H4 (cell line): ENCODE measurements at regions not wholly inside any gene's neighbourhood (a gene's known extent, or its start where the extent isn't known, plus 50 kb on each side); places are given as distances from the start of the nearest gene placed in this dataset.

Source experiments
- DNase-seq: peaks from one replicate; pipeline ENCODE4 v3.0.0-alpha.2; 2015; ENCODE audit warnings: low spot score

DNA sequence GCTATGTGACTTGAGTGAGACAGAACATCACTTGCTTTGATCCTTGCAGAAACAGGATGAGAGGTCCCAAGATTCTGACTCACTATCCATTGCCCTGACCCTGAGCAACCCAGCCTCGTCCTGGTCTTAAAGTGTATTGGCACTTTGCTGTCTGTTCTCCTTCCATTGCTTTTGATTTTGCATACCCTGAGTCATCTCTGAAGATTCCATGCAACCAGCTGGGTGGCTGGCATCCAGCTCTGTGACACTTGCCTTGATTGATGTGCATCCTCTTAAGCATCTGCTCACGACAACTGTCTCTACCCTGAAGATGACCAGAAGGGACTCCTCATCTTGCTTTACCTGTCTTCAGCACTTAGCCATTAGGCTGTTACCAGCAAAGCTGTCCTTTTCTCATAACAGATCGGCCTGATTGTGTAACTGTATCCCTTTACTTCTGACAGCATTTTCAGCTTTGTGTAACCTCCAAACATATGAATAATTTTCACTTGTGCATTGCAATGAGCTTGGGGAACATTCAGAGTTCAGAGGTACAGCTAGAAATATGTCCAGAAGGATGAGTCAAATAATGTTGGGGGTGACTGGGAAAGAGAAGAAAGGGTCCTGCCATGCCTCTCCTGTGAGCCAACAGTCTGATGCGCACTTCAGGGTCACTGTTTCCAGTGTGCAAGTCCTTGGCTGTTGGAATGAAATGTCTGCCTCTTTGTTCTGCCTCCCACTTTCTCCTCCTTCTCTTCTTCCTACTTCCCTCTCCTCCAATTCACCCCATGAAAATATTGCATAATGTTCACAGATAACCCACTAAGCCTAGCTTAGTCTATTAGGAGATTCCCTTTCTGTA, 249.7 kb upstream of the OSR1 start:
- DNase-seq = no peak

DNA sequence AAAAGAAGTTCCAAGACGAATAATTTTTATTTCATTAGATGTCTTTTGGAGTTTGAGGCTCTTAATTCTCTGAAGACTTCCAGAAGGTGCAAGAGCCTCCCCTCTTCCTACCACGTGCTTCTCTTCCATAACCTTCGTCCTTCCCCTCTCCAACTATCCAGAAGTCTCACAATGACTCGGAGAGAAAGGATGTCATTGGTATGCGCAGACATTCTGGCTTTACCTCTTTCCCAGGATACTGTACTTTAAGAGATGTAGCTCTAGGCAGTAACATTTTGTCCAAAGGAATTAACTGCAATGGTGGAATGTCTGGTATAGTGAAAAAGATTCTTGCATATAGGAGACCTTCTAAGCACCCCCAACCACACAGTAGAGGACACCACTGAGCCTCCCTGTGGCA, 249.0 kb upstream of the OSR1 start:
- no peak for DNase-seq

DNA sequence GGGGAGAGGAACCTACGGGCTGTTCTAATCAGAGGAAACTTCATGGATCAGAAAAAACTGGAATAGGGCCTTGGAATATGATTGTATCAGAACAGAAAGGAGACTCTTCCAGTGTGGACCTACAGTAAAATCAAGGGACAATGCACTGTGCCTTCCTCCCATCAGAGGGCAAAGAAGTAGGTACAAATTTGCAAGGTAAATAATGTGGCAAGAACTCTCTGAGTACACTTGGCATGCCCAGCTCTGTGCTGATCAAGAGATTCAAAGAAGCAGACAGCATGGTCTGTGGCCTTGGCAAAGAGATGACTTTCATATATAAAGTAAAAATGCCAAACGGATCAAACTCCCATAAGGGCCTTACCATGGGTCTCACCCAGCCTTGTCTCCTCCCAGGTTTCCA, 242.6 kb upstream of the OSR1 start:
- DNase-seq = no peak

DNA sequence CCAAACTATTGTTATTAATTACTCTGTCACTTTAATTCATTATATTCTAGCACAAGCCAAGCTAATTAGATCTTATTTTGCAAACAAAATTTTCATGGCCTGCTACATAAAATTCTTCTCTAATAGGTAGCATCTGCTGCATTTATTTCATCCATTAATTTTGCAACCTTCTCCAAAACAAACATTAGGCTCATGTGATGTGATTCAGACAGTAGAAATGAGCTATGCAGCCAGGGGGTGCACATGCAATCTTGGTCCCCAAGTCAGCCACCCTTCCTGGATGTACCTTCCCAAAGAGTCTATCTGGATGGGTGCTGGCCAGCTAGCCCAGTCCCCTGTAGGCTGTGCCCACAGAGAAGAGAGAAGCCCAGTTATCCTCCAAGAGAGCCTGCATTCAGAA, 242.1 kb upstream of the OSR1 start:
- no peak for DNase-seq

DNA sequence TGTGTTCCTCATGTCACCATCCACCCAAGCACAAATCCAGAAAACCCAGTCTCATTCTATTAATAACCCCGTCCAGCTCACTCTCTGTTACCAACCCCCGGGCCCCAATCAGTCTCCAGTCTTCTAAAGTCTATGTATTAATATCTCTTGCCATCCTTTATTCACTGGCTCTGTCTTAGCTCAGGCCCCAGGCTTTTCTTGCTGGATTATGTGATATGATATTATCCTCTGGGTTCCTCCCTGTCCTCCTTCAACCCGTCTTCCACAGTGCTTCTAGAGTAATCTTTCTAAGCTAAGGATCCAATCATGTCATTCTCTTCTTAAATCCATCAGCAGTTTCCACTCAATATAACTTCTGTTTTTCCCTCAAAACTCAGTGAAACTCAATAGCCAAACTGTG, 240.5 kb upstream of the OSR1 start:
- DNase-seq = no peak

DNA sequence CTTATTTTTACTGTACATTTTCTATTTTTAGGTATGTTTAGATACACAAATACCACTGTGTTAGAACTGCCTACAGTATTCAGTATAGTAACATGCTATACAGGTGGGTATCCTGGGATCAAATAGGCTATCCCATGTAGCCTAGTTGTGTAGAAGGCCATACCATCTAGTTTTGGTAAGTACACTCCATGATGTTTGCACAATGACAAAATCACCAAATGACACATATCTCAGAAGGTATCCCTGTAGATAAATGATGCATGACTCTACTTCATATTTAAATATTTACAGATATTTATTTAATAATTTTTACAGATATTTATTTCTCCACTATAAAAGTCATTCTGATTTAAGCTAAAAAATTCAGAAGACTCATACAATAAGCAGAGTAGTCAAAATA, 233.8 kb upstream of the OSR1 start:
- DNase-seq = no peak

DNA sequence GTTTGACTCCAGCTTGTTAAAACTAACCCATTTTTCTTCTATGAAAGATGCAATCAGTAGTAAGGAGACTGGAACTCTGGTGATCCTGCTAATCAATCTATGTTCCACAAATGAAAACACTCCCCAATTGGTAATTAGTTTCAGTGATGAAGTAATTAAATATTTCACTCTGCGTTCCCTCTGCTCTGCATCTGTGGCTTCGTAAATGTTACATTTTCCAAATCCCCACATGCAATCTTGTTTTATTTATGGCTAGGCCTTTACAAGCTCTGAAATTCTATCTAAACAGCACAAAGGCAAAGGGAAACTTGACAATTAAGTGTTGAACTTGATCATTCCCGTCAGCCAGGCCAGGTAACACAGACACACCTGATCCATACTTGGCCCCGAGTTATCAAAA, 231.4 kb upstream of the OSR1 start:
- DNase-seq = no peak

DNA sequence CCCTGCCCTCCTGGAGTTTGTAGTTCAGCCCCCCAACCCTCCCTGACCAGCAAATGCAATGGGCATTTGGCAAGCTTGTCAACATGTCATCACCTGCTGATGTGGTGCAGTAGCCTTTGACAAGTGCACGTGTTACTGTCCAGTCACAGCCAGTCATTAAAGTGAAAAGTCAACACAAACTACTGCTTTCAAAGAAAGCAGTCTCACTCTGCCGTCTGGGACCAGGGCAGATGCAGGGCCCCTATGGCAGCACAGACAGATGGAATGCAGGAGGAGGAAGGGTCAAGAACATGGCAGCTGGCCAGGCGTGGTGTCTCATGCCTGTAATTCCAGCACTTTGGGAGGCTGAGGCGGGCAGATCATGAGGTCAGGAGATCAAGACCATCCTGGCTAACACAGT, 222.4 kb upstream of the OSR1 start:
- no peak for DNase-seq

DNA sequence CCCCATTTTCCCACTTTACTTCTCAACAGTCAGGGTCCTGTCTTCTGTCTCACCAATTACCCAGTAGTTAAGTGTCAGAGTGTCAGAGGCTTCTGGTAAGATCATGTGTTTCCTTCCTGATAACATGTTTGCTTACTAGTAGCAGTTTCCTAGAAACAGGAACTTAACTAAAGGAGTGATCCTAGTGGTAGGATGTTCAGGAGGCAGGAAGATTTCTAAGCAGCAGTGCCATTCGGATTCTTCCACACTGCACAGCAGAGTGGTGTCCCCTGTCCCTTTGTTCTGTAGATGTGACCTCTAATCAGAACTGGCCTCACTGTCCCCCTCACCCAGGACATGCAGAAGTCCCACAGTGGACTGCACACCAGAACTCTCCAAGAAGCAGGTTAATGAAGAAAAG, 221.8 kb upstream of the OSR1 start:
- DNase-seq = no peak

DNA sequence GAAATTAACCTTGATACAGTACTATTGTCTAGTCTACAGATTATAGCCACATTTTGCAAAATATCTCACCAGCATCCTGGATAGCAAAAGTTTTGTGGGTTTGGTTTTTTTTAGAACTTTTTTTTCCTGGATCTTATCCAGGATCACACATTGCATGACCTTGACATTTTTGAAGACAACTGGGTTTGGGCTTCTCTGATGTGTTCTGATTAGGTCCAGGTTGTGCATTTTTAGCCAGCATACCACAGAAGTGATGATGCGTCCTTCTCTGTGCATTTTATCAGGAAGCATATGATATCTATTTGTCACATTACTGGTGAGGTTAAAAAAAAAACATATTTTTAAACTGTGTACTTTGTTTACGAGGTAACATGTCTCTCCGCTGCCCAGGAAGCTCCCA, 221.0 kb upstream of the OSR1 start:
- DNase-seq = no peak

DNA sequence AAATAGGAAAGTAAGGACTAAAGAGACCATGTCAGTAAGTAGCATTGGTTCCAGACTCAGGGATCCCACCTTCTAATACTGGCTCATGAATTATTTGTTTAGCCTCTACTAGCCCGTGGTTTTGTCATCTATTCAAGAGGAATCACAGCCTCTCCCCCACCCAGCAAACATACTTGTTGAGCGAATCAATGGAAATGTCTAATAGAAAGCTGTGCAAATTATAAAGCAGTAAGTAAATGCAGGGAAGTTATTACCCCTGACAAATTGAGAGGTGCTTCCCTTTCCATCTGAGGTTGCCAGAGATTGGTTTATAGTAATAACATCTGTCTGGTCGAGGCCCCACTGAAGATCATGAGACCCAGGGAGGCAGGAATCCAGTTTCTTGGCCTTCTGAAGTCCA, 219.3 kb upstream of the OSR1 start:
- DNase-seq = no peak

DNA sequence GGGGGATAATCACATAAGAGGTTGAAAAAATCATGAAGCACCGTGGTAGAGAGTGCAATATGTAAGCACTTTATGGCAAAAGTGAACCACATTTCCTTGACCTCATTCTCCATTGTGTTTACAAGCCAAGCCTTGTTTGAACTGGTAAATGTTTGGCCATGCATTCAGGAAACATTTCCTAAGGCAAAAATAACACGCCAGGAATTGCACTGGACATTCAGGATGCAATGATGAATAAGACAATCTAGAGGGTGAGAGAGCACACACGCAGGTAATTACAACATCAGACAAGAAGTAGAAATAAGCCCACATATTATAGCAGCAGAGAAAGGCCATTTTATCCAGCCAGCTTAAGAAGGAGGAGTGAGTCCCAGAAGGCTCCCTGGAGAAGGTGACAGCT, 218.0 kb upstream of the OSR1 start:
- no peak for DNase-seq

DNA sequence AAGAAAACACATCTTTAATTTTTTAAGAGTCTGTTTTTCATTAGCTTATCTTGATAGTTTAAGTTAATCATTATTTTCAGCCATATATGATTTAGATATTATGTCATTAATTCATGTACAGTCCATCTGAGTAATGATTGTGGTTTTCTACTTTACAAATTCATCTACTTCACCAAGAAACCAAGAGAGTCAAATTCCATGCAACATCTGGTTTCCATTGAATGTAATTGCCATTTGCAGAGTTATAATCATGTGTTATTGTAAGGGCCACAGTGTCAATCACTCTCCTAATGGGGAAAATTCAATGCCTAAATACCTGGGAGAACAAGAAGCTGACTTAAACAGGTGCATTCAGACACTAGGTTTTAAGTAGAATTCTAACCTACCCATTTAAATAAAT, 217.2 kb upstream of the OSR1 start:
- no peak for DNase-seq

DNA sequence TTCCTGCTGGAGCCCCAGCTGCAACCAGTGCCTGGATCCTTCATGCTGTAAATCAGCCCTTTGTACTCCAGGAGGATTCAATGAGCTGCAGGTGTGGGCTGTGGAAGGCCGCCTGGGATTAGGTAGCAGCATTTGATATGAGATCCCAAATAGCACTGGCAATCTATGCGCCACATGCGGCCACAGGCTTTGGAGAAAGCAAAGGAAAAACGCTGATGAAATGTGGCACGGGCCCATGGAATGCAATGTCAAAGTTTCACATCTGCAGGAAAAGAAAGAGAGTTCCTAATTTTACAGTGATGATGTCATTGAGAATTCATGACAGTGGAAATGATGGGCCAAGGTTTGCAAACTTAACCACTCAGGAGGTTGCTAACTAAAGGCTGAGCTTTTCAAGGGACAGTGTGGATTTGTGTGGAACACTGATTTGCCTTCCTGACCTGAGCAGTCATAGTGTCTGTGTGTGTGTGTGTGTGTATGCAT, 216.4 kb upstream of the OSR1 start:
- no peak for DNase-seq

DNA sequence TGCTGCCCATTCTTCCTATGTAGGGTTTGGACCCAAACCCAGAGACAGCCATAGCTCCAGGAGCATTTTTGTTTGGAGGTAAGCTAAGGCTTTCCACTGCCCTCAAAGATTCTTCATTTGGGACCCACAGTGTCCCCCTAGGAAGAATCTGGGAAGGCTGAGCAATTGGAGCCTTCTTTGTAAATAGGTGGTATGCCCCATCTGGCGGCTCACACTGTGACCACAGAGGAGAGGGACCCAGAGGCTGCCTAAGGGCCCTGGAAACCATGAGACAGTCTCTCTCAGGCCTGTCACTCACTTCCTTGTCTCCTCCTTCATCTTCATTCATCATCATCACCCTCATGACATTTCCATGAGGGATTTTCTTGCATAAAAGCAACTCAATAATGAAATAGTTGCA, 215.4 kb upstream of the OSR1 start:
- no peak for DNase-seq

DNA sequence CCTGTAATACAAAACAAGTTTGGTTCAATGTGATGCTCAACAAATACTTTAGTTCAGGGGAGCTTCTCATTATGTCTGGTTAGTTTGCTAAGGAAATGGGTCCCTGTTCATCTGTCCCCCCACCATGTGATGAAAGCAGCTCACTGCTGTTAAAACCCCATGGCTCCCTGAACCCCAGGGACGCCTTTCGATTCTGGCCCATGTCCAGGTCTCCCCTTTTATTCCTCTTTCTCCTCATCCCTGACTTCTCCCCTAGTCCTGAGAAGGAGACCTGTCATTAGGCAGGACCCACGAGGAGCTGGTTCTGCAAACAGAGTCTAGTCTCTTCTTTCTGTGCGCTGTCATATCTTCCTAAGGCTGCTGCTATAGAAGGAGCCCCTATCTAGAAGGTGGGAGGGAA, 213.3 kb upstream of the OSR1 start:
- DNase-seq = no peak

DNA sequence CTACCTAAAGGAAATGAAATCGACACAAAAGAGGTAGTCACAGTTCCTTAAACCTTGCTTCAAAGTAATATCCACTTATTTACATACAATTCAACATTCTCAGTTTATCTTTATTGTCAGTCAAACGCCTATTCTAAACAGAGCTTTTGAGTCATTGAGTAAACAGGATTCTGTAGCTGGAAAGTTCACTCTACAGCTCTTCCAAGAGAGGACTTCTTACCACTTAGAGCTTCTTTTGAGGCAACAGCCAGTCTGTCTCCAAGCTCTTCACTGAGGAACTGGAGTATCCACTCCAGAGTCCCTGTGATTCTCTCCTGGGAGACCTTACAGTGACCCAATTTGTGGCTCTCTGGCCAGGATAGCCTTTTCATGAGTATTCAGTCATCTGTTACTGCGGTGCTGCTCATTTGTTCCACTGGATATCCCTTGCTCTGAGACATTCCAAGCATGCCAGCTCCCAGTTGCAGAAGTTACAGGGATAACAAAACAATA, 210.9 kb upstream of the OSR1 start:
- DNase-seq = no peak

DNA sequence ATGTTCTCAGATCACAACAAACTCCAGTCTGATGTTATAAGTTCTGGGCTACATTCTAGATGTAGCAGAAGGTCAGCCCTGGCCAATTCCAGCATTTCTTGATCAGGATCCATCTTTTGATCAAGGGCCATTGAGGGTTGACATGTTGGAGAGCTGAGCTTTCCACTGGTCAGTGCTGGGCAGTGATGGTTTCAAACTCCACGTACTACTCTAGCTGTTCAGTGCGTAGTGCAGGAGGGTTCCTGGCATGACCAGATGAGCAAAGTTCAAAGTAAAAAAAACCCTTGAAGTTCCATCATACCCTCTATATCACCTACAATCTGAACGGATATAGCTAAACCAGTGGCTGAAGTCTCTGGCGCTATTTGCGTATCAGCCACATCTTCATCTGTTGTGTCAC, 210.4 kb upstream of the OSR1 start:
- no peak for DNase-seq

DNA sequence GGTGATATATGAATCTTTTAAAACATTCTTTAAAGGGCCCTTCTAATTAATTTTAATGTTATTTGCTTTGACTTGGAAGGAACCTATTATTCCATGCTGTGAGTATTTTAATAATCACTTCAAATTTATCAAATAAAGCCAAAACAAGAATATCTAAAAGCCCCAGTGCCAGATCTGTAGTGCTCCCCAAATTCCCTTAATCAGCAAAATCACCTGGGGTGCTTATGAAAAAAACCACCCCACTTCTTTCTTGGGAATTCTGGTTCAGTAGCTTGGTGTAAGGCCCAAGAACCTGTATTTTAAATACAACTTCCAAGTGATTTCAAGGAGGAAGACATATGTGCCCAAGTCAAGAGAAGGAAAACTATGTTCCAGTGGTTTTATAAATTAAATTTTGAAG, 202.4 kb upstream of the OSR1 start:
- DNase-seq = no peak

DNA sequence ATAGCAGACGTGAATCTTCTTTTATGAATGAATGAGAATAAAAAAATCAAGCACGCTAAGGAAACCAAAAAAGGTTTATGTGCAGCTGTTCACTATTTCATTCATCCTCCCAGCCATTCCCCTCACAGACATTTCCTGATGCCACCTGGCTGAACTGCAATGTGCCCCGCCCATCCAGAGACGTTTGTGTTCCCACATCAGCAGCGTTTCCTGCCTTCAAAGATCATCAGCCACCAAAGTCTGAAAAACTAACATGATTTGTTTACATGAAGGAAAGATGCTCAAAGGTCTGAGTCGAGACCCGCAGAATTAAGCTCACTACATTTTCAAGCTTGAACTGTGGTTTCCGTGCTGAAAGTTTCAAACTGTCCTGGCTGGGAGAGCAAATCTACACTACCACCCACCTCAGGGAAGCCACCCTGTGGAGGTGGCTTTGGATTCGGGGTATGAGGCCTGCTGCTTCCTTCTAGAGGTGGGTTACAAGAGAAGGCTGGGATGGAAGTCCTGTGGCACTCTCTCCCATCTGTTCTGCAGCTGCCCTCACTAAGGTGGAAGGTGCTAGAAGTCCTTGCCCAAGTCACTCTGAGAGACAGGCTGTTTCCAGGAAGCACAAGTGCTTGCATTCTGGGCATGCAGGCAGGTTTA, 201.3 kb upstream of the OSR1 start:
- no peak for DNase-seq

DNA sequence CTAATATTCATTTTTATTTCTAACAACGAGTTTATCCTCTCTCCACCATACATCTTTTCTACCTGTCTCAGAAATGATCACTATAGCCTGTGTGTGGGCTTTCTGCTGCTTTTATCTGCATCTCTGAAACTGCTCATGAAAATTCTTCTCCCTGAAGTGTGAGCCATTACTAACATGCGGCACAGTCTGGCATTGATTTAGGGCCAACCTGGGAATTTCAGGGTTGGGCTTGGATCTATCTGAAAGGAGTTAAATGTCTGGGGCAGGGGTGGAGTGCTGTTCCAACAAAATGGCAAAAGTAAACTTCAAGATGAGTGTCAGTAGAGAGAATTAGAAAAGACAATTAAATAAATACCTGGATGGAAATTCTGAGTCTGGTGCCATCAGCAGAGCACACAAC, 198.2 kb upstream of the OSR1 start:
- no peak for DNase-seq

DNA sequence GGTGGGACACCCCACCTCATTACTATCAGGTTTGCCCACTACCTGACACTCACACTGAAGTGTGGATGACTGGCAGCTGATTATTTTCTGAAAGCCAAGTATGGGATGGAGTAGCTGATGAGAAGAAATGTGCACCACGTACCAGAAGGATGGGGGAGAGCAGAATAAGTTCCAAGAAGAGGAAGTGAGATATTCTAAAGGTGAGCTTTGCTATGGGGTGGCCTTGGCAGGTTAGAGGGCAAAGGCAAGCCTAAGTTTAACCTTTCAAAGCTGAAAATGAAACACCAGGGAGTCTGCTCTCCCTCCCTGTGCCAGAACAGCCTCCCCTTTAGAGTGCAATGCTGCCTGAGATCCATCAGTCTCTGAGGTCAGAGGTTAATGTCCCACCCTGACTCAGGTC, 196.1 kb upstream of the OSR1 start:
- DNase-seq = no peak

DNA sequence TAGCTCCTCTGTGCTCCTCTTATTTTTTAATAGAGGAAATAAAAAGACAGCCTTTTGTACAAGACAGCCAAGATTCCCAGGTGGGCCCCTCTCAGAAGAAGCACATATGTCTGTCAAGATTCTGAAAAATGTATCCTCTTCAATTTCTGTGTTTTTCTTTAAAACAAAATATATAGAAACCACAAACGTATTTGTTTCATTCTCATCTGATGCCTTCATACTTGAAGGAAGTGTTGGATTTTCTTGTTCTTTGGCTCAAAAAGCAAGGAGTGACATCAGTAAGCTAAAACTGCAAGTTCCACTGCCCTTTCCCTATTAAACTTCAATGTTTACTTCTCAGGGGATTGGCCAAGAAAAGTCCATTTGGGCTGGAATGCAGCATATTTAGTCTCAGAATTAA, 193.8 kb upstream of the OSR1 start:
- no peak for DNase-seq

DNA sequence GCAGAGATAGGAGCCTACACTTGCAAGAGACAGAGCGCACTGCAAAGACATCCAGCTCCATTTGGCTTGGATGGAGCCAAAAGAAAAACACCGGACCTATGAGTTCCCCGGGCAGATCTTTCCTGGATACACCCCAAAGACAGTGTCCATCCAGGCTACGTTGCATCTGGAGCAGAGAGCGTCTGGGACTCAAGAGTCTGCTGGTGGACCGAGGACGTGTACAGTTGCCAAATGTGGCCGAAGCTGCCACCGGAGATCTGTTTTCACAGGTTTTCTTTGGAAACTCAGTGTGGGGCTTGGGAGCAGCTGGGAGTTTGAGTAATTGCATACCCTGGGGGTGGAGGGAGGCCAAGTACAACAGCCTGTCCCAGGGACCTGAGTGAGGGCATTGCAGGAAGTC, 192.3 kb upstream of the OSR1 start:
- no peak for DNase-seq
